ENCODE measurements at regions not wholly inside any gene's neighbourhood (a gene's known extent, or its start where the extent isn't known, plus 50 kb on each side); places are given as distances from the start of the nearest gene placed in this dataset.

DNA sequence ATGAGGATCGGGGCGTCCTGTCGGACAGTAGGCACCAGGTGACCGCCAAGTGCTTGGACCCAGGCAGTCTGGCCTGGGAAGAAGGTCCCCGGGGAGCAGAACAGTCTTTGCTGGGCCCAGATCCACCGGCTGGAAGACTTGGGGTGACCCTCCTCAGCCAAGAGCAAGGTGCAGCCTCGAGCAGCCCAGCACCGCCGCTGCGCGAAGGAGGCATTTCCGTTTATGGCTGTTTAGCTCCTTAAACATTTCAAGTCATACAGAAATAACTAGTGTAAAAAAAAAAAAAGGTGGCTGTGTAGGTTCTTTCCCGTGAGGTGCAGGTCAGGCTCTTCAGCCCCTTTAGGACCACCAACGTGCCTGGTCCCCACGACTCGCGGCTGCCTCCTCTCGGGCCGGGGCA is 370.2 kb downstream of the CMPK2 start:
- Histone ChIP-seq H3K36me3 (no peaks in the 10 kb centered on the region), H3F3A (ENCODE audit: low read depth) (no peaks in the 10 kb centered on the region), H4K20me1 (ENCODE audit: low read depth) (no peaks in the 10 kb centered on the region), H3K4me3 (no peak overlapping the region), H2AFZ (replicated peaks) (no peak overlapping the region), H3K4me1 (peaks cover 12% of the 10 kb centered on the region), H3K27ac (no peak overlapping the region), H3K4me2 (no peak overlapping the region), H3K27me3 (no peaks in the 10 kb centered on the region), H3K79me2 (ENCODE audit: low read depth) (no peaks in the 10 kb centered on the region), H3K9ac (no peak overlapping the region), H3K9me3 (ENCODE audit: low read depth) (no peaks in the 10 kb centered on the region)
- TF ChIP-seq EZH2 (IDR thresholded peaks at IDR 0.05): no peak
- TF ChIP-seq, protein P1, sequence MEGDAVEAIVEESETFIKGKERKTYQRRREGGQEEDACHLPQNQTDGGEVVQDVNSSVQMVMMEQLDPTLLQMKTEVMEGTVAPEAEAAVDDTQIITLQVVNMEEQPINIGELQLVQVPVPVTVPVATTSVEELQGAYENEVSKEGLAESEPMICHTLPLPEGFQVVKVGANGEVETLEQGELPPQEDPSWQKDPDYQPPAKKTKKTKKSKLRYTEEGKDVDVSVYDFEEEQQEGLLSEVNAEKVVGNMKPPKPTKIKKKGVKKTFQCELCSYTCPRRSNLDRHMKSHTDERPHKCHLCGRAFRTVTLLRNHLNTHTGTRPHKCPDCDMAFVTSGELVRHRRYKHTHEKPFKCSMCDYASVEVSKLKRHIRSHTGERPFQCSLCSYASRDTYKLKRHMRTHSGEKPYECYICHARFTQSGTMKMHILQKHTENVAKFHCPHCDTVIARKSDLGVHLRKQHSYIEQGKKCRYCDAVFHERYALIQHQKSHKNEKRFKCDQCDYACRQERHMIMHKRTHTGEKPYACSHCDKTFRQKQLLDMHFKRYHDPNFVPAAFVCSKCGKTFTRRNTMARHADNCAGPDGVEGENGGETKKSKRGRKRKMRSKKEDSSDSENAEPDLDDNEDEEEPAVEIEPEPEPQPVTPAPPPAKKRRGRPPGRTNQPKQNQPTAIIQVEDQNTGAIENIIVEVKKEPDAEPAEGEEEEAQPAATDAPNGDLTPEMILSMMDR (IDR thresholded peaks at IDR 0.05): no peak
- no peak for TF ChIP-seq EZH2phosphoT487 (IDR thresholded peaks at IDR 0.05)
- DNase-seq (ENCODE audit: low spot score): no peak
- Mint-ChIP-seq H3K4me1 (peaks cover 18% of the 10 kb centered on the region), H3K4me3 (no peak overlapping the region), H3K9me3 (peaks cover 6% of the 10 kb centered on the region), H3K36me3 (peaks cover 2% of the 10 kb centered on the region), H3K27me3 (ENCODE audit: insufficient read depth, low read depth) (peaks cover 3% of the 10 kb centered on the region), H3K27ac (no peak overlapping the region)

DNA sequence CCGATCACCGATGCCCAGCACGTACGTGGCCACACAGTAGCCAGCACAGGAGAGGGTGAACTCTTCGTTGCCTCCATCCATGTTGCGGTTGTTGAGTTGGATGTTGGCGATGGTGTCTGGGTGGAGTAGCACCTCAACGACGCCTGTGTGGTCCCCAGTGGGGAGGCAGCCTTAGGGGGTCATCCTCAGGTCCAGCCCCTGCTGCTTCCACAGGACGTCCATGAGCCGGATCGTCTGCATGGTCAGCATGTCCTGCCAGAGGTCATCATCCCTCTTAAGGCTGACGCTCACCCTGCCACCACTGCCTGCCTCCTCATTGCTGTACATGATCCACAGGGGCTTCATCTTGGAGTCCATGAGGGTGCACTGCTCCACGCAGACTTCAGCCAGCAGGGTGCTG is 369.3 kb downstream of the CMPK2 start:
- Histone ChIP-seq H3K27me3 (no peaks in the 10 kb centered on the region), H2AFZ (replicated peaks) (no peak overlapping the region), H3K36me3 (no peaks in the 10 kb centered on the region), H3K9ac (no peak overlapping the region), H3F3A (ENCODE audit: low read depth) (no peaks in the 10 kb centered on the region), H3K4me3 (no peak overlapping the region), H3K79me2 (ENCODE audit: low read depth) (no peaks in the 10 kb centered on the region), H3K9me3 (ENCODE audit: low read depth) (no peaks in the 10 kb centered on the region), H3K27ac (no peak overlapping the region), H4K20me1 (ENCODE audit: low read depth) (no peaks in the 10 kb centered on the region), H3K4me2 (no peak overlapping the region), H3K4me1 (peaks cover 4% of the 10 kb centered on the region)
- H3K27me3 Mint-ChIP-seq (ENCODE audit: insufficient read depth, low read depth): peaks cover 3% of the 10 kb centered on the region
- H3K36me3 Mint-ChIP-seq: peaks cover 2% of the 10 kb centered on the region
- no peak for DNase-seq (ENCODE audit: low spot score)
- H3K27ac Mint-ChIP-seq: no peak overlapping the region
- TF ChIP-seq, protein P1 (IDR thresholded peaks at IDR 0.05): no peak
- no peak for TF ChIP-seq EZH2 (IDR thresholded peaks at IDR 0.05)
- TF ChIP-seq EZH2phosphoT487 (IDR thresholded peaks at IDR 0.05): no peak
- peaks cover 6% of the 10 kb centered on the region for H3K9me3 Mint-ChIP-seq
- peaks cover 12% of the 10 kb centered on the region for H3K4me1 Mint-ChIP-seq
- no peak overlapping the region for H3K4me3 Mint-ChIP-seq

DNA sequence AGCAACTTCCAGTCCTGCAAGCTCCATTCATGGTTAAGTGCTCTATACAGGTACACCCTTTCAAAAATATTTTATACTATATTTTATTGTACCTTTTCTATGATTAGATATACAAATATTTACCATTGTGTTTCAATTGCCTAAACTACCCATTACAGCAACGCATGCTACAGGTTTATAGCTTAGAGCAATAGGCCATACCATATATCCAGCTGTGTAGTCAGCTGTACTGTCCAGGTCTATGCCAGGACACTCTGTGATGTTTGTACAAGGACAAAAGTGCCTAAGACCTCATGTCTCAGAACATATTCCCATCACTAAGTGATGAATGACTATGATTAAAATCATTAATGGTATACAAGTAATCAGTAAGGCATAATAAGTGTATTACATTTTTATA is 368.7 kb downstream of the CMPK2 start:
- Histone ChIP-seq H3K4me3 (no peak overlapping the region), H3K27me3 (no peaks in the 10 kb centered on the region), H3K4me1 (no peaks in the 10 kb centered on the region), H3F3A (ENCODE audit: low read depth) (no peaks in the 10 kb centered on the region), H3K36me3 (no peaks in the 10 kb centered on the region), H3K4me2 (no peak overlapping the region), H3K27ac (no peak overlapping the region), H3K9me3 (ENCODE audit: low read depth) (no peaks in the 10 kb centered on the region), H3K9ac (no peak overlapping the region), H2AFZ (replicated peaks) (no peak overlapping the region), H4K20me1 (ENCODE audit: low read depth) (no peaks in the 10 kb centered on the region), H3K79me2 (ENCODE audit: low read depth) (no peaks in the 10 kb centered on the region)
- Mint-ChIP-seq H3K27me3 (ENCODE audit: insufficient read depth, low read depth) (peaks cover 3% of the 10 kb centered on the region), H3K9me3 (peaks cover 6% of the 10 kb centered on the region), H3K4me3 (no peak overlapping the region), H3K36me3 (no peaks in the 10 kb centered on the region), H3K4me1 (peaks cover 5% of the 10 kb centered on the region), H3K27ac (no peak overlapping the region)
- no peak for TF ChIP-seq EZH2 (IDR thresholded peaks at IDR 0.05)
- TF ChIP-seq EZH2phosphoT487 (IDR thresholded peaks at IDR 0.05): no peak
- TF ChIP-seq, protein P1 (IDR thresholded peaks at IDR 0.05): no peak
- no peak for DNase-seq (ENCODE audit: low spot score)

Measured in neural progenitor cell (in vitro differentiated cells).